ENCODE measurements at regions not wholly inside any gene's neighbourhood (a gene's known extent, or its start where the extent isn't known, plus 50 kb on each side); places are given as distances from the start of the nearest gene placed in this dataset.

GRCh38 chr15:97092656-97093055 lies 762.2 kb downstream of the NR2F2 start:
- no peak for DNase-seq
- Histone ChIP-seq H3K27ac (ENCODE audit: low read length) (no peak overlapping the region), H3F3A (ENCODE audit: insufficient read depth, low read length) (no peaks in the 10 kb centered on the region), H3K4me2 (ENCODE audit: low read depth, low read length) (no peak overlapping the region), H3K36me3 (replicated peaks; ENCODE audit: insufficient read depth, low read length) (no peaks in the 10 kb centered on the region), H3K27me3 (replicated peaks; ENCODE audit: insufficient read depth, low read length) (no peaks in the 10 kb centered on the region), H3K9me3 (replicated peaks; ENCODE audit: insufficient read depth, low read length) (no peaks in the 10 kb centered on the region), H3K9me2 (replicated peaks; ENCODE audit: insufficient read depth, low read length) (no peaks in the 10 kb centered on the region), H3K4me1 (ENCODE audit: low read length) (no peaks in the 10 kb centered on the region), H2AFZ (ENCODE audit: low read length) (no peak overlapping the region), H3K4me3 (ENCODE audit: low read length) (no peak overlapping the region), H3K9ac (ENCODE audit: low read length) (no peak overlapping the region), H3K79me2 (ENCODE audit: low read length) (no peaks in the 10 kb centered on the region), H4K20me1 (ENCODE audit: insufficient read depth, low read length) (no peaks in the 10 kb centered on the region)
- TF ChIP-seq CTCF (IDR thresholded peaks at IDR 0.05; ENCODE audit: low read length): no peak

- Histone ChIP-seq H3F3A (ENCODE audit: insufficient read depth, low read length) (no peaks in the 10 kb centered on the region), H3K9me3 (replicated peaks; ENCODE audit: insufficient read depth, low read length) (no peaks in the 10 kb centered on the region), H3K27ac (ENCODE audit: low read length) (no peak overlapping the region), H3K9me2 (replicated peaks; ENCODE audit: insufficient read depth, low read length) (no peaks in the 10 kb centered on the region), H3K4me2 (ENCODE audit: low read depth, low read length) (no peak overlapping the region), H2AFZ (ENCODE audit: low read length) (no peak overlapping the region), H4K20me1 (ENCODE audit: insufficient read depth, low read length) (no peaks in the 10 kb centered on the region), H3K36me3 (replicated peaks; ENCODE audit: insufficient read depth, low read length) (no peaks in the 10 kb centered on the region), H3K4me1 (ENCODE audit: low read length) (no peaks in the 10 kb centered on the region), H3K79me2 (ENCODE audit: low read length) (no peaks in the 10 kb centered on the region), H3K9ac (ENCODE audit: low read length) (no peak overlapping the region), H3K27me3 (replicated peaks; ENCODE audit: insufficient read depth, low read length) (no peaks in the 10 kb centered on the region), H3K4me3 (ENCODE audit: low read length) (no peak overlapping the region)
- peak; percentile 6 for DNase-seq
- no peak for TF ChIP-seq EZH2 (optimal IDR thresholded peaks at IDR 0.05; ENCODE audit: low read depth, low read length)
- TF ChIP-seq EZH2phosphoT487 (IDR thresholded peaks at IDR 0.05; ENCODE audit: low read length): no peak
- TF ChIP-seq CTCF (IDR thresholded peaks at IDR 0.05; ENCODE audit: low read length): no peak
Observed at GRCh38 chr15:97096303-97096835, 765.9 kb downstream of the NR2F2 start.

GRCh38 chr15:97099040-97099439 lies 768.5 kb downstream of the NR2F2 start:
- Histone ChIP-seq H2AFZ (ENCODE audit: low read length) (no peak overlapping the region), H3K36me3 (replicated peaks; ENCODE audit: insufficient read depth, low read length) (no peaks in the 10 kb centered on the region), H3K9me3 (replicated peaks; ENCODE audit: insufficient read depth, low read length) (no peaks in the 10 kb centered on the region), H3K79me2 (ENCODE audit: low read length) (no peaks in the 10 kb centered on the region), H3K27me3 (replicated peaks; ENCODE audit: insufficient read depth, low read length) (no peaks in the 10 kb centered on the region), H3F3A (ENCODE audit: insufficient read depth, low read length) (no peaks in the 10 kb centered on the region), H3K4me3 (ENCODE audit: low read length) (no peak overlapping the region), H3K9ac (ENCODE audit: low read length) (no peak overlapping the region), H3K9me2 (replicated peaks; ENCODE audit: insufficient read depth, low read length) (no peaks in the 10 kb centered on the region), H3K4me2 (ENCODE audit: low read depth, low read length) (no peak overlapping the region), H4K20me1 (ENCODE audit: insufficient read depth, low read length) (no peaks in the 10 kb centered on the region), H3K4me1 (ENCODE audit: low read length) (no peaks in the 10 kb centered on the region), H3K27ac (ENCODE audit: low read length) (no peak overlapping the region)
- DNase-seq: no peak
- TF ChIP-seq CTCF (IDR thresholded peaks at IDR 0.05; ENCODE audit: low read length) (no peak), EZH2phosphoT487 (IDR thresholded peaks at IDR 0.05; ENCODE audit: low read length) (no peak), EZH2 (optimal IDR thresholded peaks at IDR 0.05; ENCODE audit: low read depth, low read length) (no peak)

Data from MM.1S (cell line).